ENCODE measurements at regions not wholly inside any gene's neighbourhood (a gene's known extent, or its start where the extent isn't known, plus 50 kb on each side); places are given as distances from the start of the nearest gene placed in this dataset.

GRCh38 chr22:27572278-27572666, 229.3 kb downstream of the MN1 start:
- BruUV-seq (replicated peaks): no TSS peak
- TF ChIP-seq, protein P1, sequence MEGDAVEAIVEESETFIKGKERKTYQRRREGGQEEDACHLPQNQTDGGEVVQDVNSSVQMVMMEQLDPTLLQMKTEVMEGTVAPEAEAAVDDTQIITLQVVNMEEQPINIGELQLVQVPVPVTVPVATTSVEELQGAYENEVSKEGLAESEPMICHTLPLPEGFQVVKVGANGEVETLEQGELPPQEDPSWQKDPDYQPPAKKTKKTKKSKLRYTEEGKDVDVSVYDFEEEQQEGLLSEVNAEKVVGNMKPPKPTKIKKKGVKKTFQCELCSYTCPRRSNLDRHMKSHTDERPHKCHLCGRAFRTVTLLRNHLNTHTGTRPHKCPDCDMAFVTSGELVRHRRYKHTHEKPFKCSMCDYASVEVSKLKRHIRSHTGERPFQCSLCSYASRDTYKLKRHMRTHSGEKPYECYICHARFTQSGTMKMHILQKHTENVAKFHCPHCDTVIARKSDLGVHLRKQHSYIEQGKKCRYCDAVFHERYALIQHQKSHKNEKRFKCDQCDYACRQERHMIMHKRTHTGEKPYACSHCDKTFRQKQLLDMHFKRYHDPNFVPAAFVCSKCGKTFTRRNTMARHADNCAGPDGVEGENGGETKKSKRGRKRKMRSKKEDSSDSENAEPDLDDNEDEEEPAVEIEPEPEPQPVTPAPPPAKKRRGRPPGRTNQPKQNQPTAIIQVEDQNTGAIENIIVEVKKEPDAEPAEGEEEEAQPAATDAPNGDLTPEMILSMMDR (conservative IDR thresholded peaks at IDR 0.05; ENCODE audit: low read depth, low read length): no peak
- no peak for TF ChIP-seq EZH2 (IDR thresholded peaks at IDR 0.05; ENCODE audit: borderline replicate concordance, low read depth, low read length, poor library complexity, severe bottlenecking)
- no peaks in the 10 kb centered on the region for H3K27me3 ChIP-seq (replicated peaks; ENCODE audit: insufficient read depth, low read depth, low read length, poor library complexity)
- no peaks in the 10 kb centered on the region for H3K36me3 ChIP-seq (ENCODE audit: insufficient read depth, low read length, poor library complexity, severe bottlenecking)
- H3K27ac ChIP-seq (ENCODE audit: low read depth, low read length, poor library complexity, severe bottlenecking): no peak overlapping the region
- peaks cover 11% of the 10 kb centered on the region for H3K4me1 ChIP-seq (ENCODE audit: insufficient read depth, low read length, poor library complexity, severe bottlenecking)
- H3K4me3 ChIP-seq (ENCODE audit: low read depth, low read length, poor library complexity, severe bottlenecking): no peak overlapping the region
- DNase-seq (ENCODE audit: low spot score): no peak
- POLR2A ChIA-PET (ENCODE audit: low non-redundant PET): no interaction called here
- no peaks in the 10 kb centered on the region for H3K9me3 ChIP-seq (ENCODE audit: low read depth, low read length, poor library complexity, severe bottlenecking)
- CTCF ChIA-PET: no interaction called here
- intact Hi-C loops (cut with micrococcal nuclease; ENCODE audit: unreplicated experiment): no loop called here

DNA sequence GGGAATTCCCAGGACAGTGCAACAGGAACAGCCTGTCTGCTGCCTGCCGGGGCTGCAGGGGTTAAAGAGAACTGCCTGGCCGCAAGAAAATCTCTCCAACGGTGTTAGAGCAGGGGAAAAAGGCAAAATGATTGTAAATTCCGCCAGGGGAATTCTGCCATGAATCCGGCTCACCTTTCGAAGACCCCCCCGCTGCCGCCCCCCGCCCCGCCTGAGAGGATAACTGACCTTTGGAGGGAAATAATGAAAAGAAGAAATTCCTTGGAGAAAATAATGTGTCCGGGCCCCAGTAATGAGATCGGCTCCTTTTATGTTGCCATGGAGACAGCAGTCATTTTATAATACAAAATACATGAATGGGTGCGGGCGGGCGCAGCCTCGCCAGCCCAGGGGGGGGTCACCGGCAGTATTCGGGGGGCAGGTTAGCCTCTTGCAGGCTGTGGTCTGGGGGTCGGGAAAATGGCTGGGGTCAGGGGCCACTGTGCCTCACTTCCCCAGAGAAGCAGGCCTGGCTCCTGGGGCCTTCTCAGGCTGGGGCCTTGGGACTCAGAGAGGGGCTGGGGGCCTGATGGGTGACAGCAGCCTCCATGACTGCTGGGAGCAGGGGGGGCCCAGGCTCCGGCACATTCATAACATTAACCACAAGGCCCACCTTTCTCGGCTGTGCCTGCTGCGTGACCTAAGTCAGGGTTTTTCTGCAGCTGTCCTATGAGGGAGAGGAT, 228.1 kb downstream of the MN1 start:
- TF ChIP-seq, protein P1 (conservative IDR thresholded peaks at IDR 0.05; ENCODE audit: low read depth, low read length): no peak
- no peak for TF ChIP-seq EZH2 (IDR thresholded peaks at IDR 0.05; ENCODE audit: borderline replicate concordance, low read depth, low read length, poor library complexity, severe bottlenecking)
- Histone ChIP-seq H3K4me3 (ENCODE audit: low read depth, low read length, poor library complexity, severe bottlenecking) (no peak overlapping the region), H3K4me1 (ENCODE audit: insufficient read depth, low read length, poor library complexity, severe bottlenecking) (peaks cover 9% of the 10 kb centered on the region), H3K36me3 (ENCODE audit: insufficient read depth, low read length, poor library complexity, severe bottlenecking) (no peaks in the 10 kb centered on the region), H3K27me3 (replicated peaks; ENCODE audit: insufficient read depth, low read depth, low read length, poor library complexity) (no peaks in the 10 kb centered on the region), H3K27ac (ENCODE audit: low read depth, low read length, poor library complexity, severe bottlenecking) (no peak overlapping the region), H3K9me3 (ENCODE audit: low read depth, low read length, poor library complexity, severe bottlenecking) (no peaks in the 10 kb centered on the region)
- DNase-seq (ENCODE audit: low spot score): no peak
- no TSS peak for BruUV-seq (replicated peaks)
- intact Hi-C loops (cut with micrococcal nuclease; ENCODE audit: unreplicated experiment): no loop called here
- ChIA-PET POLR2A (ENCODE audit: low non-redundant PET) (no interaction called here), CTCF (no interaction called here)

DNA sequence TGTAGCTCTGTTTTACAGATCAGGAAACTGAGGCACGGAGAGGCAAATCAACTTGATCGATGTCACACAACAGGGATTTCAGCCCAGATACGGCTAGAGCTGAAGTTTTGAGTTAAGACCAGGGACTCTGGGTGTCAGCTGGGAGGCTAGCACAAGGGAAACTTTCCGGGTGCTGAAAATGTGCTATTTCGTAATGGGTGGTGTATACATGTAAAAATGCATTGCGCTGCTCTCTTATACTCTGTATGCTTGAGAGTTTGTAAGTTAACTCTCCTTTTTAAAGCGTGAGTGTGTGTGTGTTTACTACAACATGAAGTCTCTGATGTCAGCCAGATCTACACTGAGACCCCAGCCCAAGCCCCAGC, 227.6 kb downstream of the MN1 start:
- DNase-seq (ENCODE audit: low spot score): no peak
- Histone ChIP-seq H3K27ac (ENCODE audit: low read depth, low read length, poor library complexity, severe bottlenecking) (no peak overlapping the region), H3K4me1 (ENCODE audit: insufficient read depth, low read length, poor library complexity, severe bottlenecking) (peaks cover 5% of the 10 kb centered on the region), H3K9me3 (ENCODE audit: low read depth, low read length, poor library complexity, severe bottlenecking) (no peaks in the 10 kb centered on the region), H3K27me3 (replicated peaks; ENCODE audit: insufficient read depth, low read depth, low read length, poor library complexity) (no peaks in the 10 kb centered on the region), H3K4me3 (ENCODE audit: low read depth, low read length, poor library complexity, severe bottlenecking) (no peak overlapping the region), H3K36me3 (ENCODE audit: insufficient read depth, low read length, poor library complexity, severe bottlenecking) (no peaks in the 10 kb centered on the region)
- ChIA-PET CTCF (no interaction called here), POLR2A (ENCODE audit: low non-redundant PET) (no interaction called here)
- intact Hi-C loops (cut with micrococcal nuclease; ENCODE audit: unreplicated experiment): no loop called here
- BruUV-seq (replicated peaks): no TSS peak
- TF ChIP-seq EZH2 (IDR thresholded peaks at IDR 0.05; ENCODE audit: borderline replicate concordance, low read depth, low read length, poor library complexity, severe bottlenecking): no peak
- TF ChIP-seq, protein P1 (conservative IDR thresholded peaks at IDR 0.05; ENCODE audit: low read depth, low read length): no peak

All from A673 (cell line).